ENCODE measurements at regions not wholly inside any gene's neighbourhood (a gene's known extent, or its start where the extent isn't known, plus 50 kb on each side); places are given as distances from the start of the nearest gene placed in this dataset.

DNA sequence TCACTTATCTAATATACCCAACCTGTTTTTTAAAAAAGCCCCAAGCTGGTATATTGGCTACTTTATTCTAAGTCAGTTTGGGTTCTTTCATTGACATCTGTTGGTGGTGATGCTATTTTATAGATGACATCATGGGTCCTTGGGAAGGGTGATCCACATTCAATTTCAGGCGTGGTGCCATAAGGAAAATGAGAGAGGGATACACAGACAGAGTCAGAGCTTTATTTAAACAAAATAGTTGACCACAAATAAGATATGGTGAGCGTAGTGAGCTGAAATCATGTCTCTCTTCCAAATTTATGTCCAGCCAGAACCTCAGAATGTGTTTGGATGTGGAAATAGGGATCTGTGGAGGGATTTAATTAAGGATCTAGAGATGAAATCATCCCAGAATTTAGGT lies 302.4 kb downstream of the MAT2B start:
- no peak for TF ChIP-seq CTCF (IDR thresholded peaks at IDR 0.05; ENCODE audit: extremely low read depth, missing control alignments)
- DNase-seq (ENCODE audit: low spot score), result no peak

DNA sequence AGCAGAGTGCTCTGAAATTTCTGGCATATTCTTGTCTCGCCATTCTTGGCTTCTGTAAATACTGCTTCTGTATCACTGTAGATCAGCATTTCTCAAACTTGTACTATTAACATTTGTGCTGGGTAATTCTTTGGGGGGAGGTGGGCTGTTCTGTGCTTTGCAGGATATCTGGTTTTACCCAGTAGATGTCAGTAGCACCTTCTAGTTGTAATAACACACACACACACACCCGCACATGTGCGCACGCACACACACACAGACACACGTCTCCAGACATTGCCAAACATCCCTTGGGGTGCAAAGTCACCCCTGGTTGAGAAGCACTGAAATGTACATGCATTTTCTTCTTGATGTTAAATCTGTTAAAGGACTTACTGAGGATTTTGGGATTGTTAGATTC lies 304.1 kb downstream of the MAT2B start:
- no peak for DNase-seq (ENCODE audit: low spot score)
- TF ChIP-seq CTCF (IDR thresholded peaks at IDR 0.05; ENCODE audit: extremely low read depth, missing control alignments), result no peak

GRCh38 chr5:163813900-163814299 lies 308.5 kb downstream of the MAT2B start:
- TF ChIP-seq CTCF (IDR thresholded peaks at IDR 0.05; ENCODE audit: extremely low read depth, missing control alignments), result no peak
- DNase-seq (ENCODE audit: low spot score), result no peak

GRCh38 chr5:163815240-163815791 lies 309.9 kb downstream of the MAT2B start:
- no peak for TF ChIP-seq CTCF (IDR thresholded peaks at IDR 0.05; ENCODE audit: extremely low read depth, missing control alignments)
- DNase-seq (ENCODE audit: low spot score), result no peak

DNA sequence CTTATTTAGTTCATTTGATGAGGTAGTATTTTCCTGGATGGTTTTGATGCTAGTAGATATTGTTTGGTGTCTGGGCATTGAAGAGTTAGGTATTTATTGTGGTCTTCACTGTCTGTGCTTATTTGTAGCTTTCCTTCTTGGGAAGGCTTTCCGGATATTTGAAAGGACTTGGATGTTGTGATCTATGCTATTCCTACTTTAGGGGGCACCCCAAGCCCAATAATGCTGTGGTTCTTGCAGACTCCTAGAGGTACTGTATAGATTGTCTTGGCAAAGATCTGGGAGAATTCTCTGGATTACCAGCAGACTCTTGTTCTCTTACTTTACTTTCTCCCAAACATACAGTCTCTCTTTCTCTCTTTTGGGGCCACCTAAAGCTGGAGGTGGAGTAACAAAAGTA lies 315.7 kb downstream of the MAT2B start:
- no peak for DNase-seq (ENCODE audit: low spot score)
- no peak for TF ChIP-seq CTCF (IDR thresholded peaks at IDR 0.05; ENCODE audit: extremely low read depth, missing control alignments)

DNA sequence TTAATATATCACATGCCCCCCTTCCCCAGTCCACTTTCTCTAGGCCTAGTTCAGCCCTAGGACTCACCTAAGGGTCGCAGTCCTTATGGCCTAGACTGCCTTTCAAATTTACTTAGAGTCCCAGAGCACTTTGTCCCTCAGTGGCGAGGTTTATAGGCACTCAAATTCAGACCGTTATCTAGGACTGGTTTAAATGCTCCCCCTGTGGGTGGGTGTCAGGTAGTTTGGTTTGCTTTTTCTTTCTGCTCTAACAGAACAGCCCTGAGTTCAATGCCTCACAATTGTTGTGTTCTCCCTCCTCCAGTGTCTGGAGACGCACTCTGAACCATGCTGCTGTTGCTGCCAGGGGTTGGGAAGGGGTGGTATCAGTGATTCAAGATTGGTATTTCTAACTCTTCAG lies 317.1 kb downstream of the MAT2B start:
- DNase-seq (ENCODE audit: low spot score), result no peak
- TF ChIP-seq CTCF (IDR thresholded peaks at IDR 0.05; ENCODE audit: extremely low read depth, missing control alignments), result no peak

- TF ChIP-seq CTCF (IDR thresholded peaks at IDR 0.05; ENCODE audit: extremely low read depth, missing control alignments), result no peak
- no peak for DNase-seq (ENCODE audit: low spot score)
Observed at GRCh38 chr5:163825661-163826060, 320.2 kb downstream of the MAT2B start.
